Spinal cord (tissue), 9 donors: ENCODE measurements at regions not wholly inside any gene's neighbourhood (a gene's known extent, or its start where the extent isn't known, plus 50 kb on each side); places are given as distances from the start of the nearest gene placed in this dataset.

Experiments used
- DNase-seq, 6 donors: peaks; one replicate each; pipeline versions ENCODE4 v3.0.0 to v3.0.0-alpha.2; 2013 to 2015; ENCODE audit warnings: low spot score in 6 of 6, low read depth in 4 of 6
- H3K27ac ChIP-seq: one replicate; pipeline ENCODE4 v1.5.1; 2013; ENCODE audit warnings: low read depth, low read length, control low read depth
- H3K27me3 ChIP-seq: one replicate; pipeline ENCODE4 v1.6.1; 2013; ENCODE audit warnings: low read length; ENCODE audit not compliant: control insufficient read depth, insufficient read depth
- H3K36me3 ChIP-seq: one replicate; pipeline ENCODE4 v1.6.1; 2013; ENCODE audit warnings: low read length; ENCODE audit not compliant: control insufficient read depth, insufficient read depth
- H3K4me1 ChIP-seq: one replicate; pipeline ENCODE4 v1.6.1; 2013; ENCODE audit warnings: low read length; ENCODE audit not compliant: control insufficient read depth, insufficient read depth
- H3K4me3 ChIP-seq: one replicate; pipeline ENCODE4 v1.5.1; 2013; ENCODE audit warnings: low read depth, low read length, control low read depth
- H3K9me3 ChIP-seq: one replicate; pipeline ENCODE4 v1.6.1; 2013; ENCODE audit warnings: low read length; ENCODE audit not compliant: control insufficient read depth, insufficient read depth
- WGBS: methylation state at CpG from one replicate; pipeline ENCODE4 v1.1.5; 2013; ENCODE audit warnings: missing lambda C conversion rate; ENCODE audit not compliant: insufficient coverage; 5-methylcytosine and 5-hydroxymethylcytosine counted together
- donor health status: healthy.

DNA sequence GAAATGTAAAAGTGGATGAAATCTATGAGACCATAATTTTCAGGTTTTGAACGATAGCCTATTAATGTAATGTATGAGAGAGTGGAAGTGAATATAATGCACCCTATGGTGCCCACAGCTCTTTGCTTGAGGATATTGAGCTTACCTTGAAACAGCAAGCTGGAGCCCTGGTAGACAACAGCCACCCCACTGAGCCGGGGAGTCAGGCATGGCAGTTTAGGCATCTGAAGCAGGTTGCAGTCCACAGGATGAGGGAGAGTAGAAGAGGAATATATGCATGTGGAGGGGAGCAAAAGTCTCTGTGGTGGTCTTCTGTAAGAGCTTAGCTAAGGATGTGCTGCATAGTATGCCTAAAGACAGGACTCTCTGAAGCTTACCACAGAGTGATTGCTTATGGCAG lies 817.3 kb downstream of the DNAJB9 start:
- Histone ChIP-seq H3K27me3 (no peaks in the 10 kb centered on the region), H3K36me3 (no peaks in the 10 kb centered on the region), H3K4me3 (no peak overlapping the region), H3K27ac (no peak overlapping the region), H3K9me3 (no peaks in the 10 kb centered on the region), H3K4me1 (no peaks in the 10 kb centered on the region)
- 93% methylated on average over 2 of the region's 2 CpGs for WGBS
- DNase-seq: no peak

DNA sequence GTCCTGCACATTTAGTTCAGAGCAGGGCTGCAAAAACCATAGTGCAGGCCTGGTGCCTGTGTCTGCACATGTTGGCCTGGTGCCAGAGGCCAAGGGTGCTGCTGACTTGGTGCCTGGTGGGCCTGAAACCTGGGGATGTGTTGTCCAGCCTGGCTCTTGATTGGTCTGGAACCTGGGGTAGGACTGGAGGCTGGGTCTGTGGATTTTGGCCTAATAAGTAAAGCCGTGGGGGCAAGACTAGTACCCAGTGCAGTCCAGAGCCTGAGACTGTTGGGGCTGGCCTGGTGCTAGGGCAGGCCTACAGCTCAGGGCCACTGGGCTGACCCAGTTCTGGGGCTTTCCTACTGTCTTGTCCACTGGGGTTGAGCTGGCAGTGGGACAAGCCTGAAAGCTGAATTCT lies 817.9 kb downstream of the DNAJB9 start:
- 93% methylated on average over 1 of the region's 1 CpG for WGBS
- Histone ChIP-seq H3K27me3 (no peaks in the 10 kb centered on the region), H3K4me1 (no peaks in the 10 kb centered on the region), H3K36me3 (no peaks in the 10 kb centered on the region), H3K4me3 (no peak overlapping the region), H3K9me3 (no peaks in the 10 kb centered on the region), H3K27ac (no peak overlapping the region)
- no peak for DNase-seq

DNA sequence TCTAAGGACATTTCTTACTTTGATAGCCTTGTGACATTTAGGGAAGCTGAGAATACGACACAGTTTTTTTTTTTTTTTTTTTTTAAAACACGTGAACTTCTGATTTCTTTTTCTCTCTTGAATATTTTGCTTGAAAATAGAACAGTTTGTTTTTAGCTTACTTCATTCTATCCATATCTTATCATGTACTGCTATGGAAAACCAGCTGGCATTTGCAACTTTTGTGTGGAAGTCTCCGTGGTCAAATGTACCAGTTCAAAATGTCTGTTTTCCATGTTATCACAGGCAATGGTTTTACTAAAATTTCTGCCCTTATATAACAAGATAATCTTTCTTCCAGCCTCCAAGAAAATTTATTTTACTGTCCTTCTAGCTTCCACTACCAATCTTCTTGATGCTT lies 821.6 kb downstream of the DNAJB9 start:
- WGBS: no CpG with 5 or more reads among the region's 3 CpGs
- no peak for DNase-seq
- no peak overlapping the region for H3K4me3 ChIP-seq
- no peaks in the 10 kb centered on the region for H3K27me3 ChIP-seq
- H3K9me3 ChIP-seq: no peaks in the 10 kb centered on the region
- no peaks in the 10 kb centered on the region for H3K4me1 ChIP-seq
- H3K27ac ChIP-seq: no peak overlapping the region
- no peaks in the 10 kb centered on the region for H3K36me3 ChIP-seq

DNA sequence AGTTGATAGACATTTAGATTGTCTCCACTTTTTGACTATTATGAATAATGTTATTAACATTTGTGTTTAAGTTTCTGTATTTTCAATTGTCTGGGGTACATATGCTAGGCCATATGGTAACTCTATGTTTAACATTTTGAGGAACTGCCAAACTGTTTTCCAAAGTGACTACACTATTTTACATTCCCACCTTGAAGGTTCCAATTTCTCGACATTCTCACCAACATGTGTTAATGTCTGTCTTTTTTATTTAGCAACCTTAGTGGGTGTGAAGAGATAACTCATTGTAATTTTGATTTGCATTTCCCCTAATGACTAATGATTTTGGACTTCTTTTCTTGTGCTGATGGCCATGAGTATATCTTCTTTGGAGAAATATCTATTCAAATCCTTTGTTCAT lies 832.4 kb downstream of the DNAJB9 start:
- Histone ChIP-seq H3K4me3 (no peak overlapping the region), H3K27ac (no peak overlapping the region), H3K36me3 (no peaks in the 10 kb centered on the region), H3K27me3 (no peaks in the 10 kb centered on the region), H3K4me1 (no peaks in the 10 kb centered on the region), H3K9me3 (no peaks in the 10 kb centered on the region)
- WGBS: no CpG with 5 or more reads among the region's 1 CpG
- DNase-seq: peak in 1 of 6 donors; percentile 47

DNA sequence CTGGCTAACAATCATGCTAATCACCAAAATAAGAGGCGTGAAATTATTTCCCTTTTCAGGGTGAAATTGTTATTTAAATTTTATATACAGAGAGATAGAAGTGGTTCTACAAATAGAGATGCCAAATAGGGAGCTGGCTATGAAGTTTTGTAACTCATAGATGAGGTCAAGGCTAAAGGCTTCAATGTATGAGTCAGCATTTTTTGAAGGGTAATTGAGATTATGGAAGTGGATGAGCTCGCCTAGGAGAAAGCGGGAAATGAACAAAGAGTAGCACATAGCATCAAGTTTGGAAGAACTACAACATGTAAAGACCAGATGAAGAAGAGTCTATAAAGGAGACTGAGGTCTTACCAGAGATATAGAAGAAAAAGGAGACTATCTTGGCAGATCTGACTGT lies 838.1 kb downstream of the DNAJB9 start:
- WGBS: 100% methylated on average over 2 of the region's 3 CpGs
- H3K4me1 ChIP-seq: no peaks in the 10 kb centered on the region
- H3K9me3 ChIP-seq: no peaks in the 10 kb centered on the region
- H3K27me3 ChIP-seq: no peaks in the 10 kb centered on the region
- DNase-seq: no peak
- H3K4me3 ChIP-seq: no peak overlapping the region
- H3K36me3 ChIP-seq: no peaks in the 10 kb centered on the region
- H3K27ac ChIP-seq: no peak overlapping the region

DNA sequence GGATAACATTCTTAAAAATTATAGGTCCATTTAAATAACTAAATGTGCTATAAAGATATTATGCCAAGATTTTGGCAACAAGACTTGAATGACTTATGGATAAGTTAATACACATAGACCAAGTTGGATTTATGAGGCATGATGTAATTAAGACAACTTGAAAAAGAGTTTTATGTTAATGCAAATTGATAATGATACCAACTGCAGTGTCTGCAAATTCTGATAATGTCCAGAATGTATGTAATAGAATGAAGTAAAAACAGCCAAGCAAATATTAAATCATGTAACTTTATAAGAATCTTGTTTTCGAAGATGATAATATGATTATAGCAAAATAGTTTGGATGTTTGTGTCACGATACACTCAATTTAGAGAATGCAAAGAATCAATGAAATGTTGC lies 868.3 kb downstream of the DNAJB9 start:
- WGBS: 100% methylated on average over 1 of the region's 2 CpGs
- H3K4me1 ChIP-seq: no peaks in the 10 kb centered on the region
- no peak for DNase-seq
- H3K4me3 ChIP-seq: no peak overlapping the region
- H3K9me3 ChIP-seq: no peaks in the 10 kb centered on the region
- no peak overlapping the region for H3K27ac ChIP-seq
- no peaks in the 10 kb centered on the region for H3K36me3 ChIP-seq
- no peaks in the 10 kb centered on the region for H3K27me3 ChIP-seq

DNA sequence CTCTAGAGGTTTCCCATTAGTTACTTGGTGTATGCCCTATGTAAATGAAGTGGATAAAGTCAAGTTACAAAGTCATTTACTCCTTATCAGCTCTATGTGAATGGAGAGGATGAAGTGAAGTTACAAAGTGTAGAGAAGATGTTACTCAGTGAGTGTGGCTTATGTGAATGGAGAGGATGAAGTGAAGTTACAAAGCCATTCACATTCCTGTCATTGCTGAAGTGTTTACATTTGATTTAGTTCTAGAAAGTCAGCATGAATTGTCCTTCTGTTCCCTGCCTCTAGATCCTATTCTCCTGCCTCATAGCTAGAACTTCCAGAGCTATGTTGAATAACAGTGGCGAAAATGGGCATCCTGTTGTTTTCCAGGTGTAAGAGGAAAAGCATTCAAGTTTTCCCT lies 880.1 kb downstream of the DNAJB9 start:
- Histone ChIP-seq H3K27ac (no peak overlapping the region), H3K27me3 (no peaks in the 10 kb centered on the region), H3K4me3 (no peak overlapping the region), H3K4me1 (no peaks in the 10 kb centered on the region), H3K9me3 (no peaks in the 10 kb centered on the region), H3K36me3 (no peaks in the 10 kb centered on the region)
- no CpG with 5 or more reads among the region's 1 CpG for WGBS
- no peak for DNase-seq

DNA sequence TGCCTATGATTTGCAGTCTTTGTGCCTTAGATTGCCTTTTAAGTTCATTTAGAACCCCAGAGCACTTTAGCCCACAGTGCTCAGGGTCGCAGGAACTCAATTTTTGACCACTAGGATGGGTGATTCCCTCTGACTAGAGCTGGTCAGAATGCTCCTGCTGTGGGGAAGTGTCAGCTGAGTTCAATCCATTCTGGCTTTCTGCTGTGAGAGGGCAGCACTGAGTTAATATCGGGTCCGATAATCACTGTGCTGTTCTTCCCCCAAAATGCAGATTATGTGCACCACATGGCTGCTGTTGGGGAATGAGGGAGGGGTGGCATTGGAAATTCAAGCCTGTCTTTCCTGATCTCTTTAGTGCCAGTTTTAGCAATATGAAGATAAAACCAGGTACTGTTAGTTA lies 886.4 kb downstream of the DNAJB9 start:
- Histone ChIP-seq H3K9me3 (no peaks in the 10 kb centered on the region), H3K27ac (no peak overlapping the region), H3K36me3 (no peaks in the 10 kb centered on the region), H3K27me3 (no peaks in the 10 kb centered on the region), H3K4me1 (no peaks in the 10 kb centered on the region), H3K4me3 (no peak overlapping the region)
- 100% methylated on average over 1 of the region's 3 CpGs for WGBS
- no peak for DNase-seq

DNA sequence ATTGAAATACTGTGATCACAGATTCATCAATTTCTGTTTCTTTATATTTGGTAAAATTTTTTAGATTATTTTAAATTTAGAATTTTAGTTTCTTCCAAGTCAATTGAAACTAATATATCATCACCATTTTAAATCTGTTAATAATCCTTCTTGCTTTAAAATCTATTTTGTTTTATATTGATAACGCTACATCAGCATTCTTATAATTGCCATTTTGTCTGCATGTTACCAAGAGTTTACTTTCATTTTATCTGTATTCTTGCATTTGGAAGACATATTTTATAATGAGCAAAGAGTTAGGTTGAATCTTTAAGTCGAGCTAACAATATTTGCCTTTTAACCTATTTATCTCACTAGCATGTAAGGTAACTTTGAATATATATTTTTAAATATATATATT lies 890.6 kb downstream of the DNAJB9 start:
- Histone ChIP-seq H3K36me3 (no peaks in the 10 kb centered on the region), H3K9me3 (no peaks in the 10 kb centered on the region), H3K27ac (no peak overlapping the region), H3K27me3 (no peaks in the 10 kb centered on the region), H3K4me3 (no peak overlapping the region), H3K4me1 (no peaks in the 10 kb centered on the region)
- DNase-seq: no peak
- no CpG with 5 or more reads among the region's 2 CpGs for WGBS

DNA sequence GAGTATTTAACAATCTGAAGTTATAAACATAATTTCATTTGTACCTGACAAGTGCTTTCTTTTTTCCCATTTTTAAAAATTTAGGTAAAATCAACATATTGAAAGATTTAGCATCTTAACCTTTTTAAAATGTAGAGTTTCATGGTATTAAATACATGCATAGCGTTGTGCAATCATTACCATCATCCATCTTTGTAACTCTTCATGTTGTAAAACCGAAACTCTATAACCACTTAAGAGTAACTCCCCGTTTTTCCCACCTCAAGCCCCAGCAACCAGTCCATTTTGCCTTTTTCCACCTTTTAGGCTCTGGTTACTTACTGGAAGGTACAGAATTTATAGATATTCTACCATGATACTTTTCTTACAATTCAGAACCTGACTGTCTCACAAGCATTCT lies 892.5 kb downstream of the DNAJB9 start:
- no peaks in the 10 kb centered on the region for H3K4me1 ChIP-seq
- no CpG with 5 or more reads among the region's 3 CpGs for WGBS
- H3K4me3 ChIP-seq: no peak overlapping the region
- no peaks in the 10 kb centered on the region for H3K36me3 ChIP-seq
- no peak overlapping the region for H3K27ac ChIP-seq
- no peaks in the 10 kb centered on the region for H3K9me3 ChIP-seq
- no peak for DNase-seq
- H3K27me3 ChIP-seq: no peaks in the 10 kb centered on the region
